Esophagus squamous epithelium (tissue), 4 donors: ENCODE measurements at regions not wholly inside any gene's neighbourhood (a gene's known extent, or its start where the extent isn't known, plus 50 kb on each side); places are given as distances from the start of the nearest gene placed in this dataset.

Source experiments
- CTCF ChIP-seq, 6 experiments: fragments of 450-650 bp in 4 of 6; fragments of 200-600 bp in 2 of 6; sonication (generic) in 2 of 6; IDR thresholded peaks; one replicate each; pipeline ENCODE4 v1.5.1; 2016 to 2019; ENCODE audit warnings: antibody characterized with exemption in 6 of 6, mild to moderate bottlenecking in 4 of 6, moderate library complexity in 4 of 6
- POLR2A ChIP-seq, 4 donors: fragments of 450-650 bp; IDR thresholded peaks; one replicate each; pipeline ENCODE4 v1.6.1; 2017; ENCODE audit warnings: antibody characterized with exemption in 4 of 4, mild to moderate bottlenecking in 4 of 4, moderate library complexity in 3 of 4

GRCh38 chr13:50340551-50341287 is 325.5 kb downstream of the KCNRG start:
- TF ChIP-seq CTCF (IDR thresholded peaks at IDR 0.05), result no peak
- no peak for TF ChIP-seq POLR2A (IDR thresholded peaks at IDR 0.05)
